ENCODE measurements at regions not wholly inside any gene's neighbourhood (a gene's known extent, or its start where the extent isn't known, plus 50 kb on each side); places are given as distances from the start of the nearest gene placed in this dataset.

DNA sequence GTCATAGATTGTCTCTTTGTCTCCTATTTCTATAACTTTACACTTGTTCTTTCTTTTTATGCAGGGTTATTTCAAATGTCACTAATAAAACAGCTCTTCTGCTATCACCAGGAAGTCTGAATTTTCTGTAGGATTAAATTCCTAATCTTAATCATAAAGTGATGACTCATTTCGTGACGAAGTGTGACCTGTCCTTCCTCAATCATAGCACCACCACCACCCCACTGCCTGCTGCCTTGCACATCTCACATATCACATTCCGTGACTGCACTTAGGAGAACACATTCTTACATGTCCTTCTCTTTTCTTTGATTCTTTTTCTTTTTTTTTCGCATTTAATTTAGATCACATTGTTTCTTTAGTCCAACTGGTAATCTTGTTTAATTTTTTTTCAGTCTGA is 57.7 kb upstream of the UGT2B7 start (continued):
- TF ChIP-seq CHD7 (IDR thresholded peaks at IDR 0.05; ENCODE audit: insufficient replicate concordance, low read length), result no peak
- no peak for TF ChIP-seq GTF2F1 (IDR thresholded peaks at IDR 0.05; ENCODE audit: borderline replicate concordance, low read depth, low read length)
- no peak for TF ChIP-seq CHD2 (IDR thresholded peaks at IDR 0.05; ENCODE audit: low read length)
- TF ChIP-seq CTCF (IDR thresholded peaks at IDR 0.05; ENCODE audit: control extremely low read depth in 1 of 3, insufficient read depth in 1 of 3, low read depth in 1 of 3, low read length in 3 of 3), result no peak
- TF ChIP-seq TEAD4 (IDR thresholded peaks at IDR 0.05; ENCODE audit: low read depth, low read length), result no peak
